ENCODE measurements at regions not wholly inside any gene's neighbourhood (a gene's known extent, or its start where the extent isn't known, plus 50 kb on each side); places are given as distances from the start of the nearest gene placed in this dataset.

GRCh38 chr2:155679647-155680046, 652.9 kb downstream of the NR4A2 start:
- no peak for TF ChIP-seq CTCF (IDR thresholded peaks at IDR 0.05; ENCODE audit: control insufficient read depth, extremely low read depth, insufficient read depth)
- no peak for DNase-seq (ENCODE audit: low read depth)
- no peak overlapping the region for H3K4me3 ChIP-seq (ENCODE audit: low read depth, low read length)

DNA sequence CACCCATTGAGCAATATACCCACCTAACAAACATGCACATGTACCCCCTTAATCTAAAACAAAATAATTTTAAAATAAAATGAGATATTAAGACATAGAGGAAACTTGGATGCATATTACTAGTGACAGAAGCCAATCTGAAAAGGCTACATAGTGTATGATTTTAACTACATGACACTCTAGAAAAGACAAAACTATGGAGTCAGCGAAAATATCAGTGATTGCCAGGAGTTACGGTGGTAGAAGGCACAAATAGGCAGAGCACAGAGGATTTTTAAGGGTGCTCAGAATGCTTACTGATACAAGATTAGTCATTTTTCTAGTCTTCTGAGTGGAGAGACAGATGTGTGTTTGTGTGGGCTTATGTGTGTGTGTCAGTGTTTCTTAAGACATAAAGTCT, 656.6 kb downstream of the NR4A2 start:
- TF ChIP-seq CTCF (IDR thresholded peaks at IDR 0.05; ENCODE audit: control insufficient read depth, extremely low read depth, insufficient read depth): no peak
- H3K4me3 ChIP-seq (ENCODE audit: low read depth, low read length): no peak overlapping the region
- DNase-seq (ENCODE audit: low read depth): no peak

GRCh38 chr2:155665704-155666103, 666.8 kb downstream of the NR4A2 start:
- no peak overlapping the region for H3K4me3 ChIP-seq (ENCODE audit: low read depth, low read length)
- no peak for DNase-seq (ENCODE audit: low read depth)
- TF ChIP-seq CTCF (IDR thresholded peaks at IDR 0.05; ENCODE audit: control insufficient read depth, extremely low read depth, insufficient read depth): no peak

DNA sequence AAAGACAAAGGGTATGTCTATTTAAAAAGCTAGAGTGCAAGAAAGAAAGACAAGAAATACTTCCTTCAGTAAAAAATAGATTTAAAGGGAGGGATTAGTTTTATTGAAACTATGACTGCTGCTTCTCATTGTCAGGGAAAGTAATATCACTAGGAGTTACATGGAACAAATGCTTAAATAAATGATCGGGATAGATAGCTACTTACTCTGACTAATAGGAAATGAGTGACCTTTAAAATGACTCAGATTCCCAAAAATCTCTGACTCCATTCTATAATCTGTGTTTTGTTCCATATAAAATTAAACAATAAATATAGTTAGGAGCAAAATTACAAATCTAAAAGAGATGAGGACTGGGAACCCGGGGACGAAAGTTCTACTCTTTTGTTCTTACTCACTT, 669.3 kb downstream of the NR4A2 start:
- no peak for TF ChIP-seq CTCF (IDR thresholded peaks at IDR 0.05; ENCODE audit: control insufficient read depth, extremely low read depth, insufficient read depth)
- no peak overlapping the region for H3K4me3 ChIP-seq (ENCODE audit: low read depth, low read length)
- DNase-seq (ENCODE audit: low read depth): no peak

DNA sequence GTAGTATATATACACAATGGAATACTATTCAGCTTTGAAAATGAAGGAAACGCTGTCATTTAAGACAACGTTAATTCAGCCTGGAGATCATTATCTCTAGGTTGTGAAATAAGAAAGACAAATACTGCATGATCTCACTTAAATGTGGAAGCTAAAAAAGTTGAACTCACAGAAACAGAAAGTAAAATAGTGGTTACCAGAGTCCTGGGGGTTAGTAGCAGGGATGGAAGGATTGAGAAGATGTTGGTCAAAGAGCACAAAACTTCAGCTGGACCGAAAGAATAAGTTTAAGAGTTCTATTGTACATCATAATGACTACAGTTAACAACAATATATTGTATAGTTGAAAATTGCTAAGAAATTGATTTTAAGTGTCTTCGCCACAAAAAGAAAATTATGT, 670.3 kb downstream of the NR4A2 start:
- TF ChIP-seq CTCF (IDR thresholded peaks at IDR 0.05; ENCODE audit: control insufficient read depth, extremely low read depth, insufficient read depth): no peak
- H3K4me3 ChIP-seq (ENCODE audit: low read depth, low read length): no peak overlapping the region
- DNase-seq (ENCODE audit: low read depth): no peak

DNA sequence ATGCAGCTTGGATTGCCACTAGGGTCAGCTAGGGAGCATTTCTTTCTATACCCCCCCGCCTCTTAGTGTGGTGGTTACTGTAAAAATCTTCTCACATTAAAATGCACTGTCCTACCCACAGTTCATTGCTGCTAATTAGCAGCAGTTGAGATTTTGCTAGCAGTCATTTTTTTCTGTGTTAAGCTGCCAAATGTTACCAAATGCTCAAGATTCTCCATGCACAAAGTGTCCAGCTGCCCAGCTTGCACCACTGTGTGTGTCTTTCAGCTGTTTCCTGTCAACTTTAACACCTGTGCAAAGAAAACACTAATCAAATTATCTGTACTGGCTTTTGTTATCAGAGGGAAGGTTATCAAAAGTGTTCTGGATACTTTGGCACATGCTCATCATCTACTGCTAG, 679.3 kb downstream of the NR4A2 start:
- TF ChIP-seq CTCF (IDR thresholded peaks at IDR 0.05; ENCODE audit: control insufficient read depth, extremely low read depth, insufficient read depth): no peak
- no peak overlapping the region for H3K4me3 ChIP-seq (ENCODE audit: low read depth, low read length)
- DNase-seq (ENCODE audit: low read depth): no peak

DNA sequence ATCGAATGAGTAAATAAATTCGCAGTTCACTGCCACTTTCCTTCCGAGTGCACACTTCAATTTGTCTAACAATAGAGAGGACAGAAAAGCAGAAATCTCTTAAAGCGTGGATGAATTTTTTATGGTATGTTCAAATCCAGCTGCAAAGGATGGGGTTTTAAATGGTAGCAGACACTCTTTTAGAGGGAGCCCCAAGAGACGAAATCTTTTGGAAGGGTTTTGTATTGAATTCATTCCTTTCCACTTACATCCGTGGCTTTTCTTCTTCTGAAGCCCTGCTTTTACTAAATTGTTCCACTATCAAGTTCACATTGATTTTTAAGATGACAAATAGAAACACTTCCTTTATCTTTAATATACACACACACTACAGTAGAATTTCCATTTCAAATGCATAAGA, 680.7 kb downstream of the NR4A2 start:
- H3K4me3 ChIP-seq (ENCODE audit: low read depth, low read length): no peak overlapping the region
- DNase-seq (ENCODE audit: low read depth): no peak
- no peak for TF ChIP-seq CTCF (IDR thresholded peaks at IDR 0.05; ENCODE audit: control insufficient read depth, extremely low read depth, insufficient read depth)

Measured in LNCaP clone FGC (cell line).